UCSD-AML1 (cell line): ENCODE measurements at regions not wholly inside any gene's neighbourhood (a gene's known extent, or its start where the extent isn't known, plus 50 kb on each side); places are given as distances from the start of the nearest gene placed in this dataset.

Experiments
- DNase-seq: peaks from one replicate; lab custom pipeline; 2025; ENCODE audit not compliant: unreplicated experiment; lab: John Stamatoyannopoulos, UW

DNA sequence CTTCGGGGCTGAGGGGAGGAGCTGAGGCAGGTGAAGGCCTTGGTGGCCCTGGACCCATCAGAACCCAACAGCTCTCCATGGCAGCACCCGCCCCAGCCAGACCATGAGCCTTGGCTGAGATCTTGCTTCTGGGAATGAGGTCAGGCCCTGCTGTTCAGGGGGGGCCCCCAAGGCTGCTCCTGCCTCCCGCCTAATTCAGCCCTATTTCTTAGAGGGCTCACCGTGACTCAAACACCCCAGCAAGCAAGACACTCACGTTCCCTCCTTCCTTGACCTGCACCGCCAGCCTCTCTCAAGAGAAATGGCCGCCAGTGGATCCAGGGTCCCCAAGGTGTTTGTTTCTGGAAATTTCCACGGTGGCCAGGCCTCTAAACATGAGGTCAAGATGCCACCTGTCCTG lies 61.4 kb upstream of the PPP1R26 start:
- DNase-seq, result no peak

DNA sequence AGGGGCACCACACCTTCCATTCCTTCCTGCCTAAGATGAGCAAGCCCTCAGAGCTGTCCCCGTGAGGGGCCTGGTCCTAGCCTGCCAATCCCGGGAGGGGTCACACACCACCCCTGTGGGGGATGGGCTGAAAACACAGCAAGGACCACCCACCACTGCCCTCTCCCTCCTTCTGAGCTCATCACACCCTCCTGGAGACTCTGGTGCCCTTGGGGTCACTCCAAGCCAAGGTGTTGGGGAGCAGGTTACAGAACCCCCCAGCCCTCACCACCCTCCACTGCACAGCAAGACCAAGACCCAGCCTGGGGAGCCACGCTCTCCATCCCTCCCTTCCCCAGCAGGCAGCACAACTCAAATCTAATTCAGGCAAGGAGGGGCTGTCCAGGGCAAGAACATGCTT lies 60.5 kb upstream of the PPP1R26 start:
- no peak for DNase-seq

DNA sequence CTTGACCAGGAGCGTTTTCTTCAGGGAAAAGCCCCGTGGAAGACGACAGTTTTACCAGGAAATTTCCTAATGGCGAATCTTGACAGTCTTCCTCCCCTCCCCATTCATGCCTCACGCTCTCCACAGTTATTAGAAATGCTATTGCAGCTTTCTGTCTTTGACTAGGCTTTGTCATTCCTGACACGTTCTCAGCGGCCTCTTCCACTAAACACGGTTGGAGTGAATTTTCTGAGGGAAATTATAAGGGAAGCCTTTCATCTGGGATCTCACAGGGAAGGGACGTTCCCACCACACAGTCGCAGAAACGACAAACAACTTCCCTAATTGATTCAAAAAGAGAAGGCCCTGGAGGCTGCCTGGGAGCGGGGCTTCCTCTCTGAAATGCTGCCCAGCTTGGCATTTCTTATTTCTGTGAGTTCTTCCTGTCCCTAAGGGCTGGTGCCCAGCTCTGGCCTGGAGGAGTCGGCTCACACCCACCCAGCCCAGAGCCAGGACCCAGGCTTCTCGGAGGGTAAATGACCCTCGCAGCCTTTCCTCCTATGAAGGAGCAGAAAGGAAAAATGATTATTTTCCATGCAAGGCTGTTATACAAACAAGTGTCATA lies 57.1 kb upstream of the PPP1R26 start:
- DNase-seq, result no peak

DNA sequence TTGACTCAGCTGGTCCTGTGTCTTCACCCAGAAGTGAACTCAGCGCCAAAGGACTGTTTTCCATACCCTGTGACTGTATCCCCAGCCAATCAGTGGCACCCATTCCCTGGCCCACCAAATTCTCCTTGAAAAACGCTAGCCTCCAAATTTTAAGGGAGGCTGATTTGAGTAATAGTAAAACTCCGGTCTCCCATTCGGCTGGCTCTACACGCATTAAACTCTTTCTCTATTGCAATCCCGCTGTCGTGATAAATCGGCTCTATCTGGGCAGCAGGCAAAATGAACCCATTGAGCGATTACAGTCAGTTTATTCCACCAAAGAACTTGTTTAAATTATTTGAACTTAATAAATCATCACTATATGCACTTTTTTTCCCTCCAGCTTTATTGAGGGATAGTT lies 55.9 kb upstream of the PPP1R26 start:
- no peak for DNase-seq
